ENCODE measurements at regions not wholly inside any gene's neighbourhood (a gene's known extent, or its start where the extent isn't known, plus 50 kb on each side); places are given as distances from the start of the nearest gene placed in this dataset.

- POLR2A ChIA-PET, result no interaction called here
- CTCF ChIA-PET, result no interaction called here
- H4K20me1 ChIP-seq (replicated peaks; ENCODE audit: control insufficient read depth, extremely low read depth, insufficient read depth, low read length), result no peaks in the 10 kb centered on the region
- peaks cover 2% of the 10 kb centered on the region for H3K9me3 ChIP-seq (replicated peaks; ENCODE audit: control insufficient read depth, insufficient read depth, low read length)
- no peaks in the 10 kb centered on the region for H3K79me2 ChIP-seq (ENCODE audit: control insufficient read depth, insufficient read depth, low read length)
- no peaks in the 10 kb centered on the region for H3K27me3 ChIP-seq (ENCODE audit: control insufficient read depth in 2 of 2, insufficient read depth in 2 of 2, low read length in 2 of 2)
- no peak overlapping the region for H3K9ac ChIP-seq (replicated peaks; ENCODE audit: extremely low read depth, insufficient read depth, low read length)
- no peaks in the 10 kb centered on the region for H3K36me3 ChIP-seq (ENCODE audit: control insufficient read depth in 2 of 2, extremely low read depth in 1 of 2, insufficient read depth in 2 of 2, low read length in 2 of 2)
- BruUV-seq (replicated peaks), result no TSS peak
- dilution Hi-C loops (cut with MboI; ENCODE audit: extremely low pct_ligation_motif_present, low sequenced_read_pairs) (no loop called here), intact Hi-C loops (cut with micrococcal nuclease) (no loop called here)
- peak; percentile 8 for FAIRE-seq
- no peak overlapping the region for H3K27ac ChIP-seq (ENCODE audit: insufficient read depth, low read depth, low read length)
- H3K4me2 ChIP-seq (ENCODE audit: insufficient read depth, low read length), result no peak overlapping the region
- no peaks in the 10 kb centered on the region for H3K9me1 ChIP-seq (replicated peaks; ENCODE audit: control insufficient read depth, extremely low read depth, insufficient read depth, low read length)
- no peak overlapping the region for H2AFZ ChIP-seq (ENCODE audit: low read depth, low read length)
- H3K4me1 ChIP-seq (ENCODE audit: control insufficient read depth, extremely low read depth, insufficient read depth, low read length), result no peaks in the 10 kb centered on the region
- TF ChIP-seq EZH2 (IDR thresholded peaks at IDR 0.05; ENCODE audit: borderline replicate concordance, low read depth, low read length, severe bottlenecking), result no peak
- no peak for TF ChIP-seq POLR2A (IDR thresholded peaks at IDR 0.05; ENCODE audit: low read depth, low read length)
- TF ChIP-seq MAX (IDR thresholded peaks at IDR 0.05; ENCODE audit: insufficient read depth, insufficient read length), result no peak
- TF ChIP-seq GATA2 (IDR thresholded peaks at IDR 0.05; ENCODE audit: insufficient read depth, insufficient read length, low read depth, low read length), result no peak
- TF ChIP-seq POLR2AphosphoS5 (IDR thresholded peaks at IDR 0.05; ENCODE audit: insufficient read depth, low read depth, low read length), result no peak
- no peak for TF ChIP-seq MYC (IDR thresholded peaks at IDR 0.05; ENCODE audit: low read depth, low read length)
- TF ChIP-seq, protein P1, sequence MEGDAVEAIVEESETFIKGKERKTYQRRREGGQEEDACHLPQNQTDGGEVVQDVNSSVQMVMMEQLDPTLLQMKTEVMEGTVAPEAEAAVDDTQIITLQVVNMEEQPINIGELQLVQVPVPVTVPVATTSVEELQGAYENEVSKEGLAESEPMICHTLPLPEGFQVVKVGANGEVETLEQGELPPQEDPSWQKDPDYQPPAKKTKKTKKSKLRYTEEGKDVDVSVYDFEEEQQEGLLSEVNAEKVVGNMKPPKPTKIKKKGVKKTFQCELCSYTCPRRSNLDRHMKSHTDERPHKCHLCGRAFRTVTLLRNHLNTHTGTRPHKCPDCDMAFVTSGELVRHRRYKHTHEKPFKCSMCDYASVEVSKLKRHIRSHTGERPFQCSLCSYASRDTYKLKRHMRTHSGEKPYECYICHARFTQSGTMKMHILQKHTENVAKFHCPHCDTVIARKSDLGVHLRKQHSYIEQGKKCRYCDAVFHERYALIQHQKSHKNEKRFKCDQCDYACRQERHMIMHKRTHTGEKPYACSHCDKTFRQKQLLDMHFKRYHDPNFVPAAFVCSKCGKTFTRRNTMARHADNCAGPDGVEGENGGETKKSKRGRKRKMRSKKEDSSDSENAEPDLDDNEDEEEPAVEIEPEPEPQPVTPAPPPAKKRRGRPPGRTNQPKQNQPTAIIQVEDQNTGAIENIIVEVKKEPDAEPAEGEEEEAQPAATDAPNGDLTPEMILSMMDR (IDR thresholded peaks at IDR 0.05; ENCODE audit: extremely low read depth in 1 of 2, insufficient read depth in 1 of 2, low read depth in 1 of 2, low read length in 2 of 2), result no peak
- no peak for TF ChIP-seq JUN (IDR thresholded peaks at IDR 0.05; ENCODE audit: borderline replicate concordance, insufficient read depth, insufficient read length, low read depth)
- TF ChIP-seq FOS (IDR thresholded peaks at IDR 0.05; ENCODE audit: borderline replicate concordance, insufficient read depth, low read length), result no peak
- no peak overlapping the region for H3K4me3 ChIP-seq (replicated peaks in 1 of 3; ENCODE audit: insufficient read depth in 1 of 3, low read depth in 1 of 3, low read length in 3 of 3)
- no peak for DNase-seq (ENCODE audit: low read depth, low spot score)
Measured at GRCh38 chr13:107493266-107493665, 722.1 kb downstream of the LIG4 start.
